ENCODE measurements at regions not wholly inside any gene's neighbourhood (a gene's known extent, or its start where the extent isn't known, plus 50 kb on each side); places are given as distances from the start of the nearest gene placed in this dataset.

- H3K36me3 ChIP-seq (ENCODE audit: low read depth, low read length) = no peaks in the 10 kb centered on the region
- TF ChIP-seq CTCF (conservative IDR thresholded peaks at IDR 0.05; ENCODE audit: low read depth, low read length) (no peak), EZH2 (IDR thresholded peaks at IDR 0.05; ENCODE audit: low read length, unreplicated experiment) (no peak), EZH2phosphoT487 (IDR thresholded peaks at IDR 0.05; ENCODE audit: borderline replicate concordance, low read length) (no peak)
- no peak overlapping the region for H2AFZ ChIP-seq (ENCODE audit: low read length)
- H3K4me3 ChIP-seq (ENCODE audit: low read length) = no peak overlapping the region
- no peaks in the 10 kb centered on the region for H3K9me2 ChIP-seq (replicated peaks; ENCODE audit: low read length)
- H3K9ac ChIP-seq (ENCODE audit: low read length) = no peak overlapping the region
- no peak for DNase-seq
- BruUV-seq (replicated peaks) = no TSS peak
- H3K4me2 ChIP-seq (ENCODE audit: low read length) = no peak overlapping the region
- ATAC-seq = no peak
- no peak overlapping the region for H3K27ac ChIP-seq (ENCODE audit: low read length)
- H3K9me3 ChIP-seq (ENCODE audit: low read length) = no peaks in the 10 kb centered on the region
- H3K27me3 ChIP-seq (ENCODE audit: low read length) = peaks cover 33% of the 10 kb centered on the region
- no peaks in the 10 kb centered on the region for H3K4me1 ChIP-seq (ENCODE audit: insufficient read depth, low read length)
- ChIA-PET CTCF (no interaction called here), POLR2A (ENCODE audit: unreplicated experiment) (no interaction called here)
- no peaks in the 10 kb centered on the region for H3K79me2 ChIP-seq (ENCODE audit: low read length)
- H4K20me1 ChIP-seq (ENCODE audit: low read length) = no peaks in the 10 kb centered on the region
- intact Hi-C loops (cut with micrococcal nuclease) = no loop called here
- no peaks in the 10 kb centered on the region for H3F3A ChIP-seq (ENCODE audit: low read length, unreplicated experiment)
These were observed 109.6 kb downstream of the ARRDC4 start for GRCh38 chr15:98070137-98070536.

- H3K4me2 ChIP-seq (ENCODE audit: low read length) = no peak overlapping the region
- no peak overlapping the region for H3K27ac ChIP-seq (ENCODE audit: low read length)
- CTCF ChIA-PET = no interaction called here
- peaks cover 19% of the 10 kb centered on the region; the same call in 1 of the 2 replicates for H3K27me3 ChIP-seq (ENCODE audit: low read length)
- no peaks in the 10 kb centered on the region for H3K4me1 ChIP-seq (ENCODE audit: insufficient read depth, low read length)
- DNase-seq (no peak), ATAC-seq (no peak)
- H3K9ac ChIP-seq (ENCODE audit: low read length) = no peak overlapping the region
- no peaks in the 10 kb centered on the region for H4K20me1 ChIP-seq (ENCODE audit: low read length)
- BruUV-seq (replicated peaks) = no TSS peak
- POLR2A ChIA-PET (ENCODE audit: unreplicated experiment) = no interaction called here
- no peaks in the 10 kb centered on the region for H3K79me2 ChIP-seq (ENCODE audit: low read length)
- intact Hi-C loops (cut with micrococcal nuclease) = no loop called here
- TF ChIP-seq EZH2 (IDR thresholded peaks at IDR 0.05; ENCODE audit: low read length, unreplicated experiment) (no peak), CTCF (conservative IDR thresholded peaks at IDR 0.05; ENCODE audit: low read depth, low read length) (no peak), EZH2phosphoT487 (IDR thresholded peaks at IDR 0.05; ENCODE audit: borderline replicate concordance, low read length) (no peak)
- H3F3A ChIP-seq (ENCODE audit: low read length, unreplicated experiment) = no peaks in the 10 kb centered on the region
- no peaks in the 10 kb centered on the region for H3K9me3 ChIP-seq (ENCODE audit: low read length)
- no peak overlapping the region for H2AFZ ChIP-seq (ENCODE audit: low read length)
- H3K4me3 ChIP-seq (ENCODE audit: low read length) = no peak overlapping the region
- H3K36me3 ChIP-seq (ENCODE audit: low read depth, low read length) = no peaks in the 10 kb centered on the region
- no peaks in the 10 kb centered on the region for H3K9me2 ChIP-seq (replicated peaks; ENCODE audit: low read length)
These were observed 111.3 kb downstream of the ARRDC4 start for GRCh38 chr15:98071786-98072185.

GRCh38 chr15:98075441-98075840 is 114.9 kb downstream of the ARRDC4 start:
- no peak for TF ChIP-seq CTCF (conservative IDR thresholded peaks at IDR 0.05; ENCODE audit: low read depth, low read length)
- no peak for TF ChIP-seq EZH2 (IDR thresholded peaks at IDR 0.05; ENCODE audit: low read length, unreplicated experiment)
- Histone ChIP-seq H3F3A (ENCODE audit: low read length, unreplicated experiment) (no peaks in the 10 kb centered on the region), H3K4me2 (ENCODE audit: low read length) (no peak overlapping the region), H3K9me3 (ENCODE audit: low read length) (no peaks in the 10 kb centered on the region), H3K9me2 (replicated peaks; ENCODE audit: low read length) (no peaks in the 10 kb centered on the region), H3K27me3 (ENCODE audit: low read length) (peaks cover 4% of the 10 kb centered on the region; the same call in 1 of the 2 replicates), H3K4me3 (ENCODE audit: low read length) (no peak overlapping the region), H3K4me1 (ENCODE audit: insufficient read depth, low read length) (no peaks in the 10 kb centered on the region), H4K20me1 (ENCODE audit: low read length) (no peaks in the 10 kb centered on the region), H3K27ac (ENCODE audit: low read length) (no peak overlapping the region), H3K79me2 (ENCODE audit: low read length) (no peaks in the 10 kb centered on the region), H2AFZ (ENCODE audit: low read length) (no peak overlapping the region), H3K9ac (ENCODE audit: low read length) (no peak overlapping the region), H3K36me3 (ENCODE audit: low read depth, low read length) (no peaks in the 10 kb centered on the region)
- ChIA-PET POLR2A (ENCODE audit: unreplicated experiment) (no interaction called here), CTCF (no interaction called here)
- intact Hi-C loops (cut with micrococcal nuclease) = no loop called here
- no peak for ATAC-seq
- DNase-seq = no peak
- no TSS peak for BruUV-seq (replicated peaks)
